Mammary epithelial cell (primary cell): ENCODE measurements at regions not wholly inside any gene's neighbourhood (a gene's known extent, or its start where the extent isn't known, plus 50 kb on each side); places are given as distances from the start of the nearest gene placed in this dataset.

ENCODE experiments used
- EZH2 ChIP-seq: IDR thresholded peaks from 2 replicates; pipeline ENCODE4 v1.6.1; 2012; ENCODE audit warnings: low read length, inconsistent platforms, borderline replicate concordance
- TF ChIP-seq, protein P1 (sequence below), 2 donors: IDR thresholded peaks in 1 of 2; conservative IDR thresholded peaks in 1 of 2; 2 replicates each; pipeline ENCODE4 v1.5.1; 2011 to 2012; ENCODE audit warnings: inconsistent platforms in 2 of 2, low read length in 2 of 2, mild to moderate bottlenecking in 2 of 2, control low read depth in 1 of 2, low read depth in 1 of 2; ENCODE audit not compliant: insufficient read depth in 1 of 2; ENCODE audit errors: extremely low read depth in 1 of 2

DNA sequence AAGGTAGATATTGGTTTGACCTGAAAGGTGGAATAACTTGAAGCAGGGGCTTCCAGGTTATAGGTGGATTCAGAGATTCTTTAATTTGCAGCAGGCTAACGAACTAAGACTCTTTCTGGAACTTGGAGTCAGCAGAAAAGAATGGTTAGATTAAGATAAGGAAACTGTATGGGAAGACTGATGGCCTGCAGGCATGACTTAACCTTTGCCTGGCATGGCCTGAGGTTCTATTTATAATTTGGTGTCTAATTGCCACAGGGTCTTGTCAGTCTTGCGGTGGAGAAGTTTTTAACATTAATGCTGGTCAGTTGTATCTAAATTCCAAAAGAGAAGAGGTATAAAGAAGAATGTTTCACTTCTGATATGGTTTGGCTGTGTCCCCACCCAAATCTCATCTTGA lies 110.3 kb upstream of the VCX3A start:
- TF ChIP-seq, protein P1, sequence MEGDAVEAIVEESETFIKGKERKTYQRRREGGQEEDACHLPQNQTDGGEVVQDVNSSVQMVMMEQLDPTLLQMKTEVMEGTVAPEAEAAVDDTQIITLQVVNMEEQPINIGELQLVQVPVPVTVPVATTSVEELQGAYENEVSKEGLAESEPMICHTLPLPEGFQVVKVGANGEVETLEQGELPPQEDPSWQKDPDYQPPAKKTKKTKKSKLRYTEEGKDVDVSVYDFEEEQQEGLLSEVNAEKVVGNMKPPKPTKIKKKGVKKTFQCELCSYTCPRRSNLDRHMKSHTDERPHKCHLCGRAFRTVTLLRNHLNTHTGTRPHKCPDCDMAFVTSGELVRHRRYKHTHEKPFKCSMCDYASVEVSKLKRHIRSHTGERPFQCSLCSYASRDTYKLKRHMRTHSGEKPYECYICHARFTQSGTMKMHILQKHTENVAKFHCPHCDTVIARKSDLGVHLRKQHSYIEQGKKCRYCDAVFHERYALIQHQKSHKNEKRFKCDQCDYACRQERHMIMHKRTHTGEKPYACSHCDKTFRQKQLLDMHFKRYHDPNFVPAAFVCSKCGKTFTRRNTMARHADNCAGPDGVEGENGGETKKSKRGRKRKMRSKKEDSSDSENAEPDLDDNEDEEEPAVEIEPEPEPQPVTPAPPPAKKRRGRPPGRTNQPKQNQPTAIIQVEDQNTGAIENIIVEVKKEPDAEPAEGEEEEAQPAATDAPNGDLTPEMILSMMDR (conservative IDR thresholded peaks at IDR 0.05 in 1 of 2, IDR thresholded peaks at IDR 0.05 in 1 of 2; ENCODE audit: extremely low read depth in 1 of 2, insufficient read depth in 1 of 2, low read depth in 1 of 2, low read length in 2 of 2), result no peak
- no peak for TF ChIP-seq EZH2
